Spleen (tissue), 11 donors: ENCODE measurements at regions not wholly inside any gene's neighbourhood (a gene's known extent, or its start where the extent isn't known, plus 50 kb on each side); places are given as distances from the start of the nearest gene placed in this dataset.

Source experiments
- DNase-seq: peaks from one replicate; pipeline ENCODE4 v3.0.0-alpha.2; 2020
- H3K27ac ChIP-seq, 8 donors: fragments of 200-600 bp; sonication (generic) in 7 of 8; 1 replicate in 4 of 8; 2 replicates in 4 of 8; pipeline versions ENCODE4 v1.5.0 to v1.8.0; 2016 to 2021; ENCODE audit warnings: inconsistent platforms in 4 of 8, mild to moderate bottlenecking in 4 of 8, moderate library complexity in 1 of 8
- H3K27me3 ChIP-seq, 7 donors: fragments of 200-600 bp; sonication (generic) in 6 of 7; replicated peaks in 1 of 7; 1 replicate in 4 of 7; 2 replicates in 3 of 7; pipeline versions ENCODE4 v1.5.0 to v1.8.0; 2016 to 2021; ENCODE audit warnings: inconsistent platforms in 3 of 7, mild to moderate bottlenecking in 1 of 7
- H3K36me3 ChIP-seq, 6 donors: fragments of 200-600 bp; sonication (generic) in 5 of 6; 1 replicate in 4 of 6; 2 replicates in 2 of 6; pipeline versions ENCODE4 v1.5.0 to v1.8.0; 2016 to 2021; ENCODE audit warnings: inconsistent platforms in 2 of 6
- H3K4me1 ChIP-seq, 6 donors: fragments of 200-600 bp; sonication (generic) in 5 of 6; 1 replicate in 3 of 6; 2 replicates in 3 of 6; pipeline versions ENCODE4 v1.5.0 to v1.8.0; 2016 to 2021; ENCODE audit warnings: inconsistent platforms in 3 of 6
- H3K4me3 ChIP-seq, 8 donors: fragments of 200-600 bp; sonication (generic) in 7 of 8; 1 replicate in 4 of 8; 2 replicates in 4 of 8; pipeline versions ENCODE4 v1.5.0 to v1.8.0; 2016 to 2021; ENCODE audit warnings: inconsistent platforms in 4 of 8, mild to moderate bottlenecking in 4 of 8, moderate library complexity in 2 of 8
- H3K9me3 ChIP-seq, 8 donors: fragments of 200-600 bp; sonication (generic) in 7 of 8; 1 replicate in 4 of 8; 2 replicates in 4 of 8; pipeline versions ENCODE4 v1.5.0 to v1.8.0; 2016 to 2021; ENCODE audit warnings: inconsistent platforms in 4 of 8
- POLR2A ChIP-seq, 3 donors: fragments of 450-650 bp; IDR thresholded peaks; one replicate each; pipeline ENCODE4 v1.5.1; 2017; ENCODE audit warnings: antibody characterized with exemption in 3 of 3, mild to moderate bottlenecking in 1 of 3
- POLR2AphosphoS5 ChIP-seq, 3 donors: sonication (generic); formaldehyde crosslinking; IDR thresholded peaks; one replicate each; pipeline ENCODE4 v1.5.1; 2017; ENCODE audit warnings: antibody characterized with exemption in 3 of 3
- WGBS, 5 donors: extraction: QIAGEN DNeasy Blood & Tissue Kit in 3 of 5; methylation state at CpG; one replicate each; pipeline versions ENCODE4 v1.1.5 to v1.1.7; 2013 to 2018; 5-methylcytosine and 5-hydroxymethylcytosine counted together
- intact Hi-C: fragments of 100-400 bp; cut with DNase I; formaldehyde crosslinking; loops from one replicate; pipeline ENCODE4 v1.15.0; 2023; ENCODE audit warnings: low total_unique reads
- TF ChIP-seq, protein P1 (sequence below), 11 experiments: fragments of 200-600 bp in 7 of 11; fragments of 450-650 bp in 4 of 11; sonication (generic) in 4 of 11; IDR thresholded peaks in 8 of 11; conservative IDR thresholded peaks in 3 of 11; 1 replicate in 7 of 11; 2 replicates in 4 of 11; pipeline versions ENCODE4 v1.4.0 to v1.8.0; 2016 to 2021; ENCODE audit warnings: antibody characterized with exemption in 11 of 11, inconsistent platforms in 4 of 11, mild to moderate bottlenecking in 1 of 11
- donor health status: healthy with polysubstance abuse.
- donor health status: DM: no; HTN: no; CAD: no; lungs with moderate emphysema.
- donor health status: DM: no; HTN: no; CAD: no.
- donor health status: Bipolar disorder and iron deficiency.
- donor health status: healthy.
- donor health status: DM: no; HTN: no; CAD: no.
- donor health status: DM: yes; HTN: yes; CAD: no.

DNA sequence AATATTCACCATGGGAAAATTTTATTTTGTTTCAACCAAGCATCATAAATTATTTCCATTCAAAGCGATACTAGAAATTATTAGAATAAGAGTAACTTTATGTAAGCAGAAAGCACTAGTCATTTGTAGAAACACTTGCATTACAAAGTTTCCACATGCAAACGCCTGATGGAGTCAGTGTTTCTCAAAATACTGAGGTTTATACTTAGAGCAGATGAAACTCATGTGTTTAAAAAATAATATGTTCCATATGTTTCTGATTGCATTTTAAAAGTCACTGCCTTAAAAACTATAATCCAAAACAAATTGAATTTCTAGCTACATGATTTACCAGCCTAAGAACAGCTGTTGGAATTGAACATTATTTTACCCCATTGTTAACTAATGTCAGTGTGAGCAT is 1246.4 kb downstream of the SLC16A7 start:
- H3K36me3 ChIP-seq: no peaks in the 10 kb centered on the region
- no peak overlapping the region for H3K4me3 ChIP-seq
- 61 to 85% (median 79%) methylated on average over 2 of the region's 2 CpGs for WGBS, 5 donors
- H3K9me3 ChIP-seq: peaks cover 0 to 11% (median 0%) of the 10 kb centered on the region in 8 donors
- intact Hi-C loops: no loop called here
- TF ChIP-seq, protein P1, sequence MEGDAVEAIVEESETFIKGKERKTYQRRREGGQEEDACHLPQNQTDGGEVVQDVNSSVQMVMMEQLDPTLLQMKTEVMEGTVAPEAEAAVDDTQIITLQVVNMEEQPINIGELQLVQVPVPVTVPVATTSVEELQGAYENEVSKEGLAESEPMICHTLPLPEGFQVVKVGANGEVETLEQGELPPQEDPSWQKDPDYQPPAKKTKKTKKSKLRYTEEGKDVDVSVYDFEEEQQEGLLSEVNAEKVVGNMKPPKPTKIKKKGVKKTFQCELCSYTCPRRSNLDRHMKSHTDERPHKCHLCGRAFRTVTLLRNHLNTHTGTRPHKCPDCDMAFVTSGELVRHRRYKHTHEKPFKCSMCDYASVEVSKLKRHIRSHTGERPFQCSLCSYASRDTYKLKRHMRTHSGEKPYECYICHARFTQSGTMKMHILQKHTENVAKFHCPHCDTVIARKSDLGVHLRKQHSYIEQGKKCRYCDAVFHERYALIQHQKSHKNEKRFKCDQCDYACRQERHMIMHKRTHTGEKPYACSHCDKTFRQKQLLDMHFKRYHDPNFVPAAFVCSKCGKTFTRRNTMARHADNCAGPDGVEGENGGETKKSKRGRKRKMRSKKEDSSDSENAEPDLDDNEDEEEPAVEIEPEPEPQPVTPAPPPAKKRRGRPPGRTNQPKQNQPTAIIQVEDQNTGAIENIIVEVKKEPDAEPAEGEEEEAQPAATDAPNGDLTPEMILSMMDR (IDR thresholded peaks at IDR 0.05 in 8 of 11, conservative IDR thresholded peaks at IDR 0.05 in 3 of 11): no peak
- TF ChIP-seq POLR2AphosphoS5 (IDR thresholded peaks at IDR 0.05) (no peak), POLR2A (IDR thresholded peaks at IDR 0.05) (no peak)
- H3K27ac ChIP-seq: no peak overlapping the region
- H3K27me3 ChIP-seq: no peaks in the 10 kb centered on the region
- no peaks in the 10 kb centered on the region for H3K4me1 ChIP-seq
- DNase-seq: no peak

DNA sequence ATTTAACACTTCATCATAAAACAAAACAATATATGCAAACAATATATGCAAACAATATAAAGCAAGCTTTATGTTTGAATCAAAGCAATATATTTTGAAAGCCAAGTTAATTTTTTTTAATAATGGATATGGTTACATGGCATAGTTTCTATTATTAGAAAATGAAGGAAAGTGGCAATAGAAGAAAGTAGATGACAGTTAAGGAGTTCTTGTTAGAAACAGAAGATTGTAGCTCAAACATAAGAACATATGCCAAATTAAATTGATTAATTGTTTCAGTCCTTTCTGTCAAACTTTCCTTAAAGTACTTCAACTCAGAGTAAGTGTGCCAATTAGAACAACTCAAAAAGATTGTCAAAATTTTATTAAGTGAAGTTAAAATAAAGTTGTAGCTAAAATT is 1248.3 kb downstream of the SLC16A7 start:
- intact Hi-C loops: no loop called here
- H3K27ac ChIP-seq: no peak overlapping the region
- H3K36me3 ChIP-seq: no peaks in the 10 kb centered on the region
- no peaks in the 10 kb centered on the region for H3K4me1 ChIP-seq
- DNase-seq: no peak
- no peaks in the 10 kb centered on the region for H3K27me3 ChIP-seq
- H3K9me3 ChIP-seq: peaks cover 0 to 4% (median 0%) of the 10 kb centered on the region in 8 donors
- no peak overlapping the region for H3K4me3 ChIP-seq
- TF ChIP-seq POLR2A (IDR thresholded peaks at IDR 0.05) (no peak), POLR2AphosphoS5 (IDR thresholded peaks at IDR 0.05) (no peak)
- TF ChIP-seq, protein P1 (IDR thresholded peaks at IDR 0.05 in 8 of 11, conservative IDR thresholded peaks at IDR 0.05 in 3 of 11): no peak

DNA sequence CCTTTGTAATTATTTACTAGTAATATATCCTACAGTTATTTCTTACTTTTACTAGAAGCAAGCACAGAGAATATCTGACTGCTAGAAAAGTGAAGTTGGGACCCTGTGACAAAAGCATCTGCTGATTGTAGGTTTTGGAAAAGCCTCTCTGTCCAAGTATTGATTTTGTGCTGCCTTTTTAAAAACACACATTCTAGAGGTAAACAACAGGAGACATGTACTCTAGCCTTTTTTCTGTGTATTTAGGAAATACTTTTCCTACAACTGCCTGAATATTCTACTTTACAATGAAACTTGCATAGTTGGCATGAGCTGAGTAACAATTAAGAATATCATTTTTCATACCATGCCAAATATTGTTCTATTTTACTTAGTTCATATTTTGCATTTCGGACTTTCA is 1249.0 kb downstream of the SLC16A7 start:
- WGBS, 5 donors: 71 to 92% (median 81%) methylated on average over 1 of the region's 1 CpG
- no peak overlapping the region for H3K4me3 ChIP-seq
- H3K4me1 ChIP-seq: no peaks in the 10 kb centered on the region
- intact Hi-C loops: no loop called here
- H3K27ac ChIP-seq: no peak overlapping the region
- peaks cover 0 to 4% (median 0%) of the 10 kb centered on the region in 8 donors for H3K9me3 ChIP-seq
- no peak for DNase-seq
- H3K36me3 ChIP-seq: no peaks in the 10 kb centered on the region
- H3K27me3 ChIP-seq: no peaks in the 10 kb centered on the region
- TF ChIP-seq POLR2A (IDR thresholded peaks at IDR 0.05) (no peak), POLR2AphosphoS5 (IDR thresholded peaks at IDR 0.05) (no peak)
- TF ChIP-seq, protein P1 (IDR thresholded peaks at IDR 0.05 in 8 of 11, conservative IDR thresholded peaks at IDR 0.05 in 3 of 11): no peak

DNA sequence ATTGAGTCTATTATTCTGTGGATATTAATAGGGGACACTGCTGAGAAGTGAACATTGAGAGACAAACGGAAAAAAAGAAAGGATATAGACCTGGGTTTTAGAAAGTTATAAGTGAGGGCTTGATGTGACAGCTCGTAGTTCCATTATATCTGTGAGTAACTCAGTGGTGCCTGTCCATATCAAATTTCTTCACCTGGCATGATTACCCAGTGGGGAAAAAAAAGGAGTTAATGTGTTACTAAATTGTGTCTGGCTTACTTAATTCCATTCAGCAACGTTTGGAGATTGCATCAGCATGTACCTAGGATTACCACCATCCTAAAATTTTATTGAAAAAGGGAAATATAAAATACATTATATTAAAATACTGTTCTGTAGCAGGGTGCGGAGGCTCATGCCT is 1249.9 kb downstream of the SLC16A7 start:
- H3K27ac ChIP-seq: no peak overlapping the region
- TF ChIP-seq POLR2A (IDR thresholded peaks at IDR 0.05) (no peak), POLR2AphosphoS5 (IDR thresholded peaks at IDR 0.05) (no peak)
- TF ChIP-seq, protein P1 (IDR thresholded peaks at IDR 0.05 in 8 of 11, conservative IDR thresholded peaks at IDR 0.05 in 3 of 11): no peak
- H3K9me3 ChIP-seq: peaks cover 0 to 4% (median 0%) of the 10 kb centered on the region in 8 donors
- no peak overlapping the region for H3K4me3 ChIP-seq
- H3K27me3 ChIP-seq: no peaks in the 10 kb centered on the region
- H3K36me3 ChIP-seq: no peaks in the 10 kb centered on the region
- no peak for DNase-seq
- 61 to 77% (median 73%) methylated on average over 4 of the region's 4 CpGs for WGBS, 5 donors
- intact Hi-C loops: no loop called here
- H3K4me1 ChIP-seq: no peaks in the 10 kb centered on the region
